Prostate gland (tissue), 2 donors: ENCODE measurements at regions not wholly inside any gene's neighbourhood (a gene's known extent, or its start where the extent isn't known, plus 50 kb on each side); places are given as distances from the start of the nearest gene placed in this dataset.
"Not testable (repeated sequence)": the region's sequence is repeated elsewhere in the genome, so short reads cannot be mapped to it uniquely, and the experiment has no call there.

Source experiments
- DNase-seq: peaks from one replicate; pipeline ENCODE4 v3.0.0-alpha.2; 2019; ENCODE audit warnings: low spot score
- H3K27ac ChIP-seq, 2 donors: fragments of 200-600 bp; sonication (generic); 2 replicates each; pipeline ENCODE4 v1.5.1; 2017 to 2019
- H3K27me3 ChIP-seq: fragments of 200-600 bp; sonication (generic); replicated peaks from 2 replicates; pipeline ENCODE4 v1.5.1; 2019; ENCODE audit not compliant: insufficient read depth
- H3K36me3 ChIP-seq, 2 donors: fragments of 200-600 bp; sonication (generic); 1 replicate in 1 of 2; 2 replicates in 1 of 2; pipeline versions ENCODE4 v1.5.1 to v1.8.1; 2017 to 2019
- H3K4me1 ChIP-seq: fragments of 200-600 bp; sonication (generic); replicated peaks from 2 replicates; pipeline ENCODE4 v1.5.1; 2019
- H3K4me3 ChIP-seq, 2 donors: fragments of 200-600 bp; sonication (generic); 2 replicates each; pipeline ENCODE4 v1.5.1; 2017 to 2019
- H3K9me3 ChIP-seq: fragments of 200-600 bp; sonication (generic); 2 replicates; pipeline ENCODE4 v1.5.1; 2017
- CTCF ChIP-seq, 4 experiments: fragments of 200-600 bp in 2 of 4; fragments of 450-650 bp in 2 of 4; sonication (generic) in 2 of 4; IDR thresholded peaks; 1 replicate in 3 of 4; 2 replicates in 1 of 4; pipeline ENCODE4 v1.5.1; 2016 to 2019; ENCODE audit warnings: antibody characterized with exemption in 4 of 4, mild to moderate bottlenecking in 2 of 4, moderate library complexity in 2 of 4
- POLR2A ChIP-seq: fragments of 450-650 bp; IDR thresholded peaks from one replicate; pipeline ENCODE4 v1.6.1; 2016; ENCODE audit warnings: antibody characterized with exemption, mild to moderate bottlenecking
- POLR2AphosphoS5 ChIP-seq: sonication (generic); formaldehyde crosslinking; IDR thresholded peaks from one replicate; pipeline ENCODE4 v1.6.1; 2017; ENCODE audit warnings: antibody characterized with exemption
- WGBS: methylation state at CpG from one replicate; pipeline ENCODE4 v1.1.5; 2018; 5-methylcytosine and 5-hydroxymethylcytosine counted together
- intact Hi-C: fragments of 100-400 bp; cut with DNase I; formaldehyde crosslinking; loops from one replicate; pipeline ENCODE4 v1.14.2; 2022

GRCh38 chr6:115443825-115444478, 616.7 kb downstream of the FRK start:
- Histone ChIP-seq H3K4me1 (no peaks in the 10 kb centered on the region), H3K27me3 (no peaks in the 10 kb centered on the region), H3K4me3 (no peak overlapping the region), H3K27ac (no peak overlapping the region), H3K36me3 (no peaks in the 10 kb centered on the region), H3K9me3 (no peaks in the 10 kb centered on the region)
- intact Hi-C loops, result no loop called here
- no peak for DNase-seq
- 45% methylated on average over 4 of the region's 4 CpGs for WGBS
- TF ChIP-seq POLR2A (no peak), CTCF (IDR thresholded peaks at IDR 0.05) (no peak), POLR2AphosphoS5 (no peak)

- 75% methylated on average over 2 of the region's 2 CpGs for WGBS
- DNase-seq, result no peak
Measured at GRCh38 chr6:115442323-115442722, 618.4 kb downstream of the FRK start.

GRCh38 chr6:115441651-115442050, 619.0 kb downstream of the FRK start:
- 93% methylated on average over 1 of the region's 1 CpG for WGBS
- Histone ChIP-seq H3K4me3 (no peak overlapping the region), H3K36me3 (no peaks in the 10 kb centered on the region), H3K9me3 (no peaks in the 10 kb centered on the region), H3K27ac (no peak overlapping the region), H3K27me3 (no peaks in the 10 kb centered on the region), H3K4me1 (no peaks in the 10 kb centered on the region)
- TF ChIP-seq CTCF (IDR thresholded peaks at IDR 0.05) (no peak), POLR2A (no peak), POLR2AphosphoS5 (no peak)
- no peak for DNase-seq
- intact Hi-C loops, result no loop called here

More at GRCh38 chr6:115442323-115442722, 618.4 kb downstream of the FRK start:
- Histone ChIP-seq H3K4me3 (no peak overlapping the region), H3K4me1 (no peaks in the 10 kb centered on the region), H3K36me3 (no peaks in the 10 kb centered on the region), H3K9me3 (no peaks in the 10 kb centered on the region), H3K27me3 (no peaks in the 10 kb centered on the region), H3K27ac (no peak overlapping the region)
- TF ChIP-seq CTCF (IDR thresholded peaks at IDR 0.05), result no peak
- no peak for TF ChIP-seq POLR2A
- TF ChIP-seq POLR2AphosphoS5, result no peak
- intact Hi-C loops, result no loop called here

- Histone ChIP-seq H3K27me3 (no peaks in the 10 kb centered on the region), H3K4me1 (no peaks in the 10 kb centered on the region), H3K27ac (no peak overlapping the region), H3K4me3 (no peak overlapping the region), H3K36me3 (no peaks in the 10 kb centered on the region), H3K9me3 (peaks cover 3% of the 10 kb centered on the region)
- TF ChIP-seq CTCF (IDR thresholded peaks at IDR 0.05) (no peak), POLR2A (no peak), POLR2AphosphoS5 (no peak)
- intact Hi-C loops, result no loop called here
- no peak for DNase-seq
- 45% methylated on average over 3 of the region's 3 CpGs for whole genome bisulfite sequencing
Measured at GRCh38 chr6:115415378-115415777, 645.3 kb downstream of the FRK start.

GRCh38 chr6:115414916-115415315, 645.8 kb downstream of the FRK start:
- DNase-seq, H3K27ac ChIP-seq, H3K9me3 ChIP-seq, H3K36me3 ChIP-seq, H3K4me1 ChIP-seq, H3K4me3 ChIP-seq, H3K27me3 ChIP-seq, intact Hi-C loops: not testable (repeated sequence)
- WGBS, result 42% methylated on average over 6 of the region's 6 CpGs
